ENCODE measurements at regions not wholly inside any gene's neighbourhood (a gene's known extent, or its start where the extent isn't known, plus 50 kb on each side); places are given as distances from the start of the nearest gene placed in this dataset.
"Not testable (repeated sequence)": the region's sequence is repeated elsewhere in the genome, so short reads cannot be mapped to it uniquely, and the experiment has no call there.

DNA sequence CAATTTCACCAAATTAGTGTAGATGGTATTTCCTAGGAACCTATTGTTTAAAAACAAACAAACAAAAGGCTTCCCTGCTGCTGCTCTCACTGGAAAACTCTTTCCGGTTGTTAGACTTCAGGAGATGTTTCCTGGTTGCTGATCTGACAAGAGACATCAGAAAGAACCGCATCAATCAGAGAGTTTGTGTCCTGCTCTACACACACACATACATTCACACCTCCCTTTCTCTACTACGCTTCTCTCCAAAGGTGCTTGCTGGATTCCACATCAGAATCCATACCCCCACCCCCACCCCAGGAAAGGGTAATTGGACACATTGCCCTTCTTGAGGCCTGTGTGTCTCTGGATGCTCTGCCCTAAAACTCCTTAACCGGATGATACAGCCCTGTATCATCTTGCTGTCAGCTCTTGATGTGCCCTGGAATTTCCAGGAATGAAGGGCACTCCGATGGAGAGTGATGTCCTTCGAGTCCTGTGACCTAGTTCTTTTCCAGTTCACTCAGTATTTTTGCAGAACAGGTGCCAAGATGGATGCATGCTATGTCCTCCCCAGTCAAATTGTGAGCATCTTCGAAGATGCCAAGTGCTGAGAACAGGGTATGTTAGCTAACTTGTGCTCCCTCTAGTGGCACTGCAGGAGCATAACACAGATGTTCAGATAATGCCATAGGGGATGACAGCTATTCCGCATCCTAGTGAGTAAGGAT is 113.7 kb upstream of the SLC35F3 start:
- peak; percentile 7 for DNase-seq

DNA sequence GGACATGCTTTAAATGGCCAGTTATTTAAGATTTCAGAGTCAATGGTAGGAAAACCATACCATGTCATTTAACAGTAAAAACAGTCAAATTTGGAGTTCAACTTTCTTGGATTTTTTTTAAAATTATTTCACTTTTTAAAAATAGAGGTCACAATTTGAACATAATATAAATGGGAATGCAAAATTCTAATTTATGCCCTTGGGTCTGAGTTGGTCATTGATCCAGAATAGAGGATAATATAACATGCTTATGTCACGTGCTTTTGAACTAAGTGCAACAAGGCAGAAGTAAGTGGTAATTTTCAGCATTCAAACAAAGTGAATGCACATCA is 113.1 kb upstream of the SLC35F3 start:
- DNase-seq: no peak

- DNase-seq: no peak
Observed at GRCh38 chr1:233791721-233792120, 112.8 kb upstream of the SLC35F3 start.

DNA sequence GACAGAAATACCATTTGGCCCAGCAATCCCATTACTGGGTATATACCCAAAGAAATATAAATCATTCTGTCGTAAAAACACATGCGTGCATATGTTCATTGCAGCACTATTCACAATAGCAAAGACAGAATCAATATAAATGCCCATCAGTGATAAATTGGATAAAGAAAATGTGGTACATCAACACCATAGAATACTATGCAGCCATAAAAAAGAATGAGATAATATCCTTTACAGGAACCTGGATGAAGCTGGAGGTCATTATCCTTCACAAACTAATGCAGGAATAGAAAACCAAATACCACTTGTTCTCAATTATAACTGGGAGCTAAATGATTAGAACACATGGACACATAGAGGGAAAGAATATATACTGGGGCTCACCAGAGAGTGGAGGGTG is 109.6 kb upstream of the SLC35F3 start:
- no peak for DNase-seq

GRCh38 chr1:233796146-233796783 is 108.2 kb upstream of the SLC35F3 start:
- no peak for DNase-seq

DNA sequence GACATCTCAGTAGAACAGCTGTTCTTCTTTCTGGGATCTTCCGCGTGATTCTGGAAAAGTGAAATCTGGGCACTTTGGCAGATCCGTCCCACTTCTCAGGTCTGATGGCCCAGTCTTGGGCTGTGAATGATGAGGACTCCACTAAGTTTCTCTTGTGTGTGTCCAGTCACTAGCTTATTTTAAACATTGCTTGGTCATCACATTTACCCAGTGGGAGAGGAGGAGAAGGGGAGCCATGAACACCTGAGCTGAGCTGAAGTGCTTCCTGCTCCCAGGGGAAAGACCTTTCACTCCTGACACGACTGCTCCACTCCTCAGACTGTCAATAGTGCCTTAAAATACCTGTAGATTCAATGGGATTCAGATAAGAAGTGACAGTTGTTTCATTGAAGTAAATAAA is 101.9 kb upstream of the SLC35F3 start:
- no peak for DNase-seq

DNA sequence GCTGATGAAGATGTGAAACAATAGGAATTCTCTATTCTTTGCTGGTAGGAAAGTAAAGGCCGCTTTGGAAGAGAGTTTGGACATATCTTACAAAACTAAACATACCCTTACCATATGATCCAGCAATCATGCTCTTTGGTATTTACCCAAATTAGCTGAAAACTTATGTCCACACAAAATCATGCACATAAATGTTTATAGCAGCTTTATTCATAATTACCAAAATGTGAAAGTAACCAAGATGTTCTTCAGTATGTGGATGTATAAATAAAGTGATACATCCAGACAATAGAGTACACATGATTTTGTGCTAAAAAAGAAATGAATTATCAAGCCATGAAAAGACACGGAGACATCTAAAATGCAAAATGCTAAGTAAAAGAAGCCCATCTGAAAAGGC is 98.7 kb upstream of the SLC35F3 start:
- no peak for DNase-seq

GRCh38 chr1:233815357-233815756 is 89.1 kb upstream of the SLC35F3 start:
- DNase-seq: no peak

DNA sequence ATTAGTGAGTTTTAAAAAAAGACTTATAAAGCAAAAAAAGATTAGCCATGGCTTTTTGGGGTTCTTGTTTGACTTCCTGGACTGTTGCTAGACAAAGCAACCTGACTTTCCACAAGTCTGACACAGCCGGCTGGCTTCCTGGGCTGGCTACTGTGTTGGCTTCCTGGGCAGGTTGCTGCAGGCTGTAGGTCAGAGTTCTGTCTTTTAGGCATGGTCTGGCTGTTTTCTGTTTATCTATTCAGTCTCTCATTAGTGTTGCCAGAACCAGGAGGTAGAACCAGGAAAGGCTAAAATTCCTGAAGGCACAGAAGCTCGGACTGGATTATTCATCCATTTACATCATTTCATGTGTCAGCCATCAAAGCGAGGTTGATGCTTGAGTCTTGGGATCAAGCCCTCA is 88.6 kb upstream of the SLC35F3 start:
- no peak for DNase-seq

DNA sequence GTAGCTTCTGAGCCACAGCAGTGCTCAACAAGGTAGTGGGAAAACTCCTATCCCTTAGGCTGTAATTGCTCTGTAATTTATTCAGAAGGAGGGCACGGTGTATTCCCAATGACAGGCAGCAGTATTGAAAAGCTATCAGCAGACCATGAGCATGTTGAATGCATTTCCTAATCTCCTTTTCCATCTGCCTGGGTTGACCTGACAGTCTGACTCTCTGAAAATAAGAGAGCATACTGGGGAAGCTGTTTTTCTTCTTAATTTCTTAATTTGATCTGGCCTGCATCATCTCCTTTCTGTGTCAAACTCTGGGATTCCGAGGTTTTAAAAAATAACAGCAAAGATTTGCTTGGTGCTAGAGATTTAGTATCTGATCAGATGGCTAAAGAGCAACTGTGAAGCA is 88.1 kb upstream of the SLC35F3 start:
- no peak for DNase-seq

GRCh38 chr1:233819042-233819441 is 85.4 kb upstream of the SLC35F3 start:
- DNase-seq: no peak

GRCh38 chr1:233824179-233824578 is 80.3 kb upstream of the SLC35F3 start:
- DNase-seq: not testable (repeated sequence)

DNA sequence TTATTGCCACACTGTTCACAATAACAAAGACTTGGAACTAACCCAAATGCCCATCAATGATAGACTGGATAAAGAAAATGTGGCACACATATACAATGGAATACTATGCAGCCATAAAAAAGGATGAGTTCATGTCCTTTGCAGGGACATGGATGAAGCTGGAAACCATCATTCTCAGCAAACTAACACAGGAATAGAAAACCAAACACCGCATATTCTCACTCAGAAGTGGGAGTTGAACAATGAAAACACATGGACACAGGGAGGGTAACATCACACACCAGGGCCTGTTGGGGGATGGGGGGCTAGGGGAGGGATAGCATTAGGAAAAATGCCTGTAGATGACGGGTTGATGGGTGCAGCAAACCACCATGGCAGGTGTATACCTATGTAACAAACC is 76.5 kb upstream of the SLC35F3 start:
- not testable (repeated sequence) for DNase-seq

DNA sequence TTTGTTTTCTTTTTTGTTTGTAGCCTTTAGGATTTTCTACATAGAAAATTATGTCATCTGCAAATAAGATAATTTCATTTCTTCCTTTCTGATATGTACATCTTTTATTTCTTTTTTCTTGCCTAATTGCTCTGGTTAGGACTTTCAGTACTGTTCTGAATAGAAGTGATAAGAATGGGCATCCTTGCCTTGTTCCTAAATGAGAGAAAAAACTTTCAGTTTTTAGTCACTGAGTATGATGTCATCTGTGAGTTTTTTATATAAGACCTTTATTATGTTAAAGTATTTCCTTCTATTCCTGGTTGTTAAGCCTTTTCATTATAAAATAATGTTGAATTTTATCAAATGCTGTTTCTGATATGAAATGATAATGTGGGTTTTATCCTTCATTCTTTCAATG is 76.0 kb upstream of the SLC35F3 start:
- DNase-seq: no peak

DNA sequence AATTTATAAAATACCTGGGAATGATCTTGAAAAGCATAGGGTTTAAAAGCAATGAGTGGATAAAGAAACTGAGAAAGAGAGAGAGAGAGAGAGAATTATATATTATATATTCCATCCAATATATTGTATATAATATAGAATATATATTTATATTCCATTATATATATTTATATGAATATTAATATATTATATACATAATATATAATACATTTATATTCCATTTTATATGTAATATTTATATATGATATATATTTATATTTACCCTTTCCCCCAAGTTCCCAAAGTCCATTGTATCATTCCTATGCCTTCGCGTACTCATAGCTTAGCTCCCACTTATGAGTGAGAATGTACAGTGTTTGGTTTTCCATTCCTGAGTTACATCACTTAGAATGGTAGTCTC is 69.9 kb upstream of the SLC35F3 start:
- DNase-seq: no peak

DNA sequence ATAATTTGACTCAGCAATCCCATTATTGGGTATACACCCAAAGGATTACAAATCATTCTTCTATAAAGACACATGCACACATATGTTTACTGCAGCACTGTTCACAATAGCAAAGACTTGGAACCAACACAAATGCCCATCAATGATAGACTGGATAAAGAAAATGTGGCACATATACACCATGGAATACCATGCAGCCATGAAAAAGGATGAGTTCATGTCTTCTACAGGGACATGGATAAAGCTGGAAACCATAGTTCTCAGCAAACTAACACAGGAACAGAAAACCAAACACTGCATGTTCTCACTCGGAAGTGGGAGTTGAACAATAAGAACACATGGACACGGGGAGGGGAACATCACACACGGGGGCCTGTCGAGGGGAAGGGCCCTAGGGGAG is 66.3 kb upstream of the SLC35F3 start:
- not testable (repeated sequence) for DNase-seq

GRCh38 chr1:233843525-233844204 is 60.8 kb upstream of the SLC35F3 start:
- no peak for DNase-seq

- DNase-seq: no peak
Observed at GRCh38 chr1:233844275-233844674, 60.2 kb upstream of the SLC35F3 start.

- DNase-seq: no peak
Observed at GRCh38 chr1:233844692-233845091, 59.8 kb upstream of the SLC35F3 start.

All from GDM1 (cell line).